Hepatocyte (in vitro differentiated cells): ENCODE measurements at regions not wholly inside any gene's neighbourhood (a gene's known extent, or its start where the extent isn't known, plus 50 kb on each side); places are given as distances from the start of the nearest gene placed in this dataset.

Experiments used
- CTCF ChIP-seq: fragments of 200-600 bp; sonication (generic); IDR thresholded peaks from 2 replicates; pipeline ENCODE4 v1.5.1; 2016; ENCODE audit warnings: antibody characterized with exemption, mild to moderate bottlenecking; ENCODE audit not compliant: poor library complexity
- EZH2 ChIP-seq: fragments of 200-600 bp; sonication (generic); IDR thresholded peaks from 2 replicates; pipeline ENCODE4 v1.6.1; 2016; ENCODE audit warnings: antibody characterized with exemption, mild to moderate bottlenecking, borderline replicate concordance

GRCh38 chr2:7721413-7721995, 804.3 kb downstream of the RNF144A start:
- no peak for TF ChIP-seq EZH2
- no peak for TF ChIP-seq CTCF
